ENCODE measurements at regions not wholly inside any gene's neighbourhood (a gene's known extent, or its start where the extent isn't known, plus 50 kb on each side); places are given as distances from the start of the nearest gene placed in this dataset.

DNA sequence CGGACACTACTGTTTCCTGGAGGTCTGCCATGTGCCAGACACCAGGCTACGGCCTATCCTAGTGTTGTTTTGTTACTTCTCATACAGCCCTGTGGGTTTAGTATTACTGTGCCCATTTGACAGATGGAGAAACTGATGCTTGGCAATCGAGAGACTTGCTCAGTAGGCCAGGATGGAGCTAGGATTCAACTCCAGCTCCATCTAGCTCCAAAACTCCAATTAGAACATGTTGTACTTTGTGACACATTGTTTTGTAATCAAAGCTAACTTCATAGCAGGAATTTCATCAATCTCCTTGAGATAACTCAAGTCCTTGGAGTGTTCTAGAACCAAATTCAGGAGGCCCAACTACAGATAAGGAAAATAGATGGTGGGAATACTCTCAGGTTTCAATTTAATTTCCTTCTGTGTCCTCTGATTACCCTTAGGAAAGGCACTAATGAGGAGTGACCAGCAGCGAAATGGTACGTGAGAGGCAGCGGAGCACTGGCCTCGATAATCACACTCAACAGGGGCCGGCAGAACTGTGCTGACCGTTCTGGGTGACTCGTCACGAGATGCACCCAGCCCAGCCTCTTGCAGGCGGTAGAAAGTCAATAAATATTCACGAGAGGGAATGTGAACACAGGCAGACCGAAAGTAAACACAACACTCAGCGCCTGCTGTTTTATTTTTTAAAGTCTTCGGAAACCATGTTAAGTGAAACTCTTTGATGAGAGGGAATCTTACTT, 269.6 kb upstream of the NEBL start:
- Histone ChIP-seq H3K9me2 (ENCODE audit: insufficient read depth, low read length) (no peaks in the 10 kb centered on the region), H3F3A (ENCODE audit: insufficient read depth, low read length, poor library complexity, severe bottlenecking) (no peaks in the 10 kb centered on the region), H4K20me1 (ENCODE audit: insufficient read depth) (no peaks in the 10 kb centered on the region), H3K79me2 (replicated peaks; ENCODE audit: insufficient read depth, low read length) (peaks cover 4% of the 10 kb centered on the region), H3K9me3 (ENCODE audit: low read length) (no peaks in the 10 kb centered on the region), H3K4me3 (ENCODE audit: low read length) (no peak overlapping the region), H3K36me3 (ENCODE audit: insufficient read depth, low read length) (peaks cover 3% of the 10 kb centered on the region), H3K27me3 (ENCODE audit: insufficient read depth, low read depth, low read length) (no peaks in the 10 kb centered on the region), H3K27ac (ENCODE audit: low read length) (no peak overlapping the region), H3K9ac (ENCODE audit: low read length) (no peak overlapping the region), H3K4me2 (ENCODE audit: low read length) (no peak overlapping the region), H2AFZ (ENCODE audit: low read depth, low read length) (no peak overlapping the region)
- TF ChIP-seq POLR2AphosphoS5 (IDR thresholded peaks at IDR 0.05), result no peak
- TF ChIP-seq EP300 (conservative IDR thresholded peaks at IDR 0.05; ENCODE audit: poor library complexity, severe bottlenecking), result no peak
- TF ChIP-seq SMC3 (conservative IDR thresholded peaks at IDR 0.05; ENCODE audit: poor library complexity), result no peak
- TF ChIP-seq EZH2 (IDR thresholded peaks at IDR 0.05; ENCODE audit: borderline replicate concordance, insufficient read depth, low read length, poor library complexity, severe bottlenecking), result no peak
- TF ChIP-seq RAD21 (conservative IDR thresholded peaks at IDR 0.05), result no peak
- no peak for TF ChIP-seq REST (IDR thresholded peaks at IDR 0.05; ENCODE audit: borderline replicate concordance)
- no peak for TF ChIP-seq TAF1 (IDR thresholded peaks at IDR 0.05; ENCODE audit: low read depth)
- TF ChIP-seq, protein P1, sequence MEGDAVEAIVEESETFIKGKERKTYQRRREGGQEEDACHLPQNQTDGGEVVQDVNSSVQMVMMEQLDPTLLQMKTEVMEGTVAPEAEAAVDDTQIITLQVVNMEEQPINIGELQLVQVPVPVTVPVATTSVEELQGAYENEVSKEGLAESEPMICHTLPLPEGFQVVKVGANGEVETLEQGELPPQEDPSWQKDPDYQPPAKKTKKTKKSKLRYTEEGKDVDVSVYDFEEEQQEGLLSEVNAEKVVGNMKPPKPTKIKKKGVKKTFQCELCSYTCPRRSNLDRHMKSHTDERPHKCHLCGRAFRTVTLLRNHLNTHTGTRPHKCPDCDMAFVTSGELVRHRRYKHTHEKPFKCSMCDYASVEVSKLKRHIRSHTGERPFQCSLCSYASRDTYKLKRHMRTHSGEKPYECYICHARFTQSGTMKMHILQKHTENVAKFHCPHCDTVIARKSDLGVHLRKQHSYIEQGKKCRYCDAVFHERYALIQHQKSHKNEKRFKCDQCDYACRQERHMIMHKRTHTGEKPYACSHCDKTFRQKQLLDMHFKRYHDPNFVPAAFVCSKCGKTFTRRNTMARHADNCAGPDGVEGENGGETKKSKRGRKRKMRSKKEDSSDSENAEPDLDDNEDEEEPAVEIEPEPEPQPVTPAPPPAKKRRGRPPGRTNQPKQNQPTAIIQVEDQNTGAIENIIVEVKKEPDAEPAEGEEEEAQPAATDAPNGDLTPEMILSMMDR (IDR thresholded peaks at IDR 0.05; ENCODE audit: poor library complexity, severe bottlenecking), result no peak
- TF ChIP-seq MXI1 (conservative IDR thresholded peaks at IDR 0.05; ENCODE audit: poor library complexity, severe bottlenecking), result no peak

- Histone ChIP-seq H3K36me3 (ENCODE audit: insufficient read depth, low read length) (peaks cover 3% of the 10 kb centered on the region), H3K9me2 (ENCODE audit: insufficient read depth, low read length) (no peaks in the 10 kb centered on the region)
These were observed 268.4 kb upstream of the NEBL start for GRCh38 chr10:21165489-21165888.

More at GRCh38 chr10:21165489-21165888, 268.4 kb upstream of the NEBL start:
- Histone ChIP-seq H3K79me2 (replicated peaks; ENCODE audit: insufficient read depth, low read length) (peaks cover 4% of the 10 kb centered on the region), H3K9ac (ENCODE audit: low read length) (no peak overlapping the region), H4K20me1 (ENCODE audit: insufficient read depth) (no peaks in the 10 kb centered on the region), H3K4me2 (ENCODE audit: low read length) (no peak overlapping the region), H2AFZ (ENCODE audit: low read depth, low read length) (no peak overlapping the region), H3K9me3 (ENCODE audit: low read length) (no peaks in the 10 kb centered on the region), H3K27me3 (ENCODE audit: insufficient read depth, low read depth, low read length) (no peaks in the 10 kb centered on the region), H3F3A (ENCODE audit: insufficient read depth, low read length, poor library complexity, severe bottlenecking) (no peaks in the 10 kb centered on the region), H3K27ac (ENCODE audit: low read length) (no peak overlapping the region), H3K4me3 (ENCODE audit: low read length) (no peak overlapping the region)
- TF ChIP-seq RAD21 (conservative IDR thresholded peaks at IDR 0.05) (no peak), TAF1 (IDR thresholded peaks at IDR 0.05; ENCODE audit: low read depth) (no peak), SMC3 (conservative IDR thresholded peaks at IDR 0.05; ENCODE audit: poor library complexity) (no peak), REST (IDR thresholded peaks at IDR 0.05; ENCODE audit: borderline replicate concordance) (no peak), EP300 (conservative IDR thresholded peaks at IDR 0.05; ENCODE audit: poor library complexity, severe bottlenecking) (no peak), EZH2 (IDR thresholded peaks at IDR 0.05; ENCODE audit: borderline replicate concordance, insufficient read depth, low read length, poor library complexity, severe bottlenecking) (no peak), MXI1 (conservative IDR thresholded peaks at IDR 0.05; ENCODE audit: poor library complexity, severe bottlenecking) (no peak), POLR2AphosphoS5 (IDR thresholded peaks at IDR 0.05) (no peak)
- TF ChIP-seq, protein P1 (IDR thresholded peaks at IDR 0.05; ENCODE audit: poor library complexity, severe bottlenecking), result no peak
